ENCODE measurements at regions not wholly inside any gene's neighbourhood (a gene's known extent, or its start where the extent isn't known, plus 50 kb on each side); places are given as distances from the start of the nearest gene placed in this dataset.

DNA sequence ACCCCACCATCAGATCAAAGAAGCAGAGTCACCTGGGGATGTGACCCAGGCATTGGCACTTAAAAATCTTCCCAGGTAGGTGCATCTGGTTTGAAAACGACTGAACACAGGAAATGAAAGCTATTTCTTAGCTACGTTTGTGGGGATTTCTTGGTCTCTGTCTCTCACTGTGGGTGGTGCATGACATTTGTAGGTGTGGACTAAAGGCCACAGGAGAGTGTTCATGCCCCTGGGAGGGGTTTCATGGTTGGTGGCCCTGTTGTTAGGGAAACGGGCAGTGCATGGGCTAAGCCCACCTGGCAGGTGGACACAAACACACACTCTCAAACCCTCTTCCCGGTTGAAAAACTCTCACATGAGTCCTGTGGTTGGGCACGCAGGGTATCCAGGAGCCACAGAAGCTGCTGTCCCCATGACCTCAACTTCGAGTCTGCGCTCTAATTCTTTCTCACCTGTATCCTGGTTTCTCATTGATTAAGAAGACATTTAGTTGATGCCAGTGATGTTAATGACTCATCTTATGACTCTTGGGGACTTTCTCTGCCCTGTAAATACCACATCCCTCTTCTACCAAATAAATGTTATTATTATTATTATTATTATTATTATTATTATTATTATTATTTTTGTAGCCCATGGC lies 119.4 kb downstream of the MRPS6 start:
- DNase-seq (ENCODE audit: low read depth in 3 of 3, low spot score in 2 of 3): no peak

DNA sequence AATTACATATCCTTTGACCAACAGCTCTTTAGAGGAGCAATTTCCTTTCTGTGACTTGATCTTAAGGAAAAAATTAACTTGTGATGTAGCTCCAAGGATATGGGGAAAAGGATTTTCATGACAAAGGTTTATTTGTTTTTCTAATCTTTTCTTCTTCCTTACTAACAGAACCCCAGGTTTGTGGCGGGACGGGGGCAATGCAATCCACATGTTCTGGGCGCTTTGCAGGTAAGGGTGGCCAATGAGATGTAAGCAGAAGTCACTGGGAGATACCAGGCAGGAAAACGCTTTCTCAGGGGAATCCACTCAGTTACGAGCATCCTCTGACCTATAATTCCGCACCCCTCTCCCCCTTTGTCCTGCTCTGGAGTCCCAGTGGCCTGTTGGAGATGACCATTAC lies 122.0 kb downstream of the MRPS6 start:
- no peak for DNase-seq (ENCODE audit: low read depth in 3 of 3, low spot score in 2 of 3)

DNA sequence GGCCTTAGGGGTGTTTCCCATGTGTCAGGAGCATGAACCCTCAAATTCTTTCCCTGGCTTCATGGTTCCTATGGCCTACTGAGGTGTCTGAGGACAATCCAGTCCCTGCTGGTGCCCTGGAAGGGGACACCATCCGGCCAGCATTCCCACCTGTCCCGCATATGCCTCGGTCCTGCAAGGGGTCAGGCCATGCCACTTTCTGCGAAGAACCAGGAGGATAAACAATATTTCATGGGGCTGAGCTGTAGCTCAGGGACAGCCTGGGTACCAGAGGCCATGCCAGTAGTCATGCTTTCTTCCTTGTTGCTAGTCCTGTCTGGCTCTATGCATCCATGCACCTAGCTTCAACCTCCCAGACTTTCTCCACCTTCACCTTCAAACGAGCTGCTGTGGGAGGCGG lies 123.6 kb downstream of the MRPS6 start:
- DNase-seq (ENCODE audit: low read depth in 3 of 3, low spot score in 2 of 3): no peak

DNA sequence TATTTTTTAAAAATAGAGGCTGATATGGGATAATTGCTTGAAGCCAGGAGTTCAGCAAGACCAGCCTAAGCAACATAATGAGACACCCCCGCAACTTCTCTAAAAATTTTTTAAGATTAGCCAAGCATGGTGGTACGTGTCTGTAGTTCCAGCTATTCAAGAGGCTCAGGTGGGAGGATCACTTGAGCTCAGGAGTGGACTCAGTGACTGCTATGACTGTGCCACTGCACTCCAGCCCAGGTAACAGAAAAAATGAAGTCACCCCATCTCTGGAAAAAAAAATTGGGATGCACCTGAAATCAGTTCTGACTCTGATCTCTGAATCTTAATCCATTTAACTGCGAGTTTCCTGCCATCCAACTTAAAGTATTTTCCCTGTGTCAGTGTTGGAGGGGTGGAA lies 124.2 kb downstream of the MRPS6 start:
- no peak for DNase-seq (ENCODE audit: low read depth in 3 of 3, low spot score in 2 of 3)

DNA sequence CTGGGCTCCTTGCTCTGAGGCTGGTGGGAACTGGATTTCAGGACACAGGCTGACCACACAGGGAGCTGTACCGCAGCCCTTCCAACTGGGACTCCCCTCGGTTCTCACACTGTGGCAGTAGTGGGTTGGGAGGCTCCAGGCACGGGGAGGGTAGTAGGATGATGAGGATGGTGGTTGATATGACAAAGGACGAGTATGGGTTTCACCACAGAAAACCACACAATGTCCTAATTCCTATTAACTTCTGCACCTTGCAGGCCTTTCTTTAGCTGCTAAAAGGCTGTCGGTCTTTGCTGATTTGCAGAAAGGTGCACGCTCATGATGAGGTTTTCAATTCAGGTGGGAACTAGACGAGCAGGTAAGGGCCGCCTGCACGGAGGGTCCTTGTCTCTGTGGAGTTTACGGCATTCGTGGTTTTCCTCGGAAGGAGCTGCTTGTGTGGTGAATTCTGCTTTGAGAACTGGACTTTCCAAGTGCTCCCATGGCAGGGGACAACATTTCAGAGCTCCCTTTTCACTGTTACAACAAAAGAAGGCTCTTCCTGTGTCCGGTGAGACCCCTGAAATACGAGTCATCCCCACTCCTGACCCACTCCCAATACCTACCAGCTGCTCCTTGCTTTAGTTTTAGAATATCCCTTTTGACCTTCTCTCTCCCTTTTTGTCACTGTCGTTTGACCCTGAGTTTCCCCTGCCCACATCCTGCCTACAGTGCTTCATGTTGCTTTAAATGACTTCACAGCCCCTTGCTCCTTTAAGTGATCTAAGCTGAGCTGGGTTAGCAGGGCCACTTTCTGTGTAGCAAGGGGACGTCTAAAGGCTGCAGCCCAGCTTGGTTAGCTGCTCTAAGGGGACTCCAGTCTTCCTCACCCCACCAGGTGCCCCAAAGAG lies 125.1 kb downstream of the MRPS6 start:
- DNase-seq (ENCODE audit: low read depth in 3 of 3, low spot score in 2 of 3): no peak

DNA sequence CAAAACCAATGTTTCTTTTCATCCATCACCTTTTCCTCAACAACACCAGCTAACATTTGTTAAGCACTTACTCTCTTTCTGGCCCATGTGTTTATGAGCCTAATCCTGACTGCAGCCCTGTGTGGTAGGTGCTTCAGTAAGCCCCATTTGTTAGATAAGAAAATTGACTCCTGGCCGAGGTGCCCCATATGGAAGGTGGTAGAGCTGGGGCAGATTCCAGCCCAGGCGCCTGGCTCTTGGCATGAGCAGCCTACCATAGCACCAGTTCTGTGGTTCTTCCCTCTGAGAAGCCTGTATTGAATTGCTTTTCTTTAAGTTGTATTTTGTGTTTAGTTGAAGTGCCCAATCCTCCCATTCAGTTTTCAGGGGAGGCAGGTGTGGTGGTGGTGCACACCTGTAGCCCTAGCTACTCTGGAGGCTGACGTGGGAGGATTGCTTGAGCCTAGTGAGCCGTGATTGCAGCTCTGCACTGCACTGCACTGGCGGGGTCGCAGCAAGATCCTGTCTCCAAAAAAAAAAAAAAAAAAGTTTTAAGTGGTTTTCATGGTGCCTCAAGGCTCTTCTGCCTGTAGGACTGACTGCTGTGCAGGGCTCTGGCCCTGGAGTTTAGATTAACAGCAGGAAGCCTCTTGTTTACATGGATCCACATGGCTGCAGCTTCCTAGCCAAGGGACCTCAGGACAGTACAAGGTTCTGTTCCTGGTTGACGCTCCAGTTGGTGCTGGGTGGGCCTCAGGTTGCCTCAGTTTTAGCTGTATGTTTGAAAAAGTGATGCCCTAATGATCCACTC lies 125.9 kb downstream of the MRPS6 start:
- DNase-seq (ENCODE audit: low read depth in 3 of 3, low spot score in 2 of 3): no peak

DNA sequence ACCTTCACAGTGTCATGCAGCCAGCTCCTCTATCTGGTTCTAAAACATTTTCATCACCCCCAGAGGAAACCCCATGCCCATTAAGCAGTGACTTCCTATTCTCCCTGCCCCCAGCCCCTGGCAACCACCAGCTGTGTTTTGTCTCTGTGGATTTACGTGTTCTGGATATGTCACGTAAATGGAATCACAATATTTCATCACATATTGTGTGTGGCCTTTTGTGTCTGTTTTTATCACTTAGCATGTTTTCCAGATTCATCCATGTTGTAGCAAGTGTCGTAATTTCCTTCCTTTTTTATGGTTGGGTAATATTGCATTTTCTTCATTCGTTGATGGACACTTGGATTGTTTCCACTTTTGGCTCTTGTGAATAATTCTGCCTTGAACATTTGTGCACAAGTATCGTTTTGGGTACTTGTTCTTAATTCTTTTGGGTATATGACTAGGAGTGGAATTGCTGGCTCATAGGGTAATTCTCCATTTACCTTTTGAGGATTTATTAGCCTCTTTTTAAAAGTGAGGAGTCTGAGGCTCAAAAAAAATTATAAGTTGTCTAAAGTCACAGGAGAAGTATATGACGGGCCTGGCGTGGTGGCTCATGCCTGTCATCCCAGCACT lies 127.0 kb downstream of the MRPS6 start:
- DNase-seq (ENCODE audit: low read depth in 3 of 3, low spot score in 2 of 3): no peak

DNA sequence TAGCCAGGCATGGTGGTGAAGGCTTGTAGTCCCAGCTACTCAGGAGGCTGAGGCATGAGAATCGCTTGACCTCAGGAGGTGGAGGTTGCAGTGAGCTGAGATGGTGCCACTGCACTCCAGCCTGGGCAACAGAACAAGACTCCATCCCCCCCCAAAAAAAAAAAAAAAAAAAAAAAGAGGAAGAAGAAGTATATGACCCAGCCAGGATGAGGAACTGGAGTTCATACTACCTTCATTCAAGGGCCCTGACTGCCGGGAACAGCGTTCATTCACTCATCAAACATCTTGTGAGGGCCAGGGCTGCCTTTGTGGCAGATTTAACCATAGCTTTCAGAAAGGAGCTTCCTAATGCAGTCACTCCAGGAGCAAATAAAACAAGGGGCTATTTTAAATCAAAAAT lies 127.6 kb downstream of the MRPS6 start:
- no peak for DNase-seq (ENCODE audit: low read depth in 3 of 3, low spot score in 2 of 3)

DNA sequence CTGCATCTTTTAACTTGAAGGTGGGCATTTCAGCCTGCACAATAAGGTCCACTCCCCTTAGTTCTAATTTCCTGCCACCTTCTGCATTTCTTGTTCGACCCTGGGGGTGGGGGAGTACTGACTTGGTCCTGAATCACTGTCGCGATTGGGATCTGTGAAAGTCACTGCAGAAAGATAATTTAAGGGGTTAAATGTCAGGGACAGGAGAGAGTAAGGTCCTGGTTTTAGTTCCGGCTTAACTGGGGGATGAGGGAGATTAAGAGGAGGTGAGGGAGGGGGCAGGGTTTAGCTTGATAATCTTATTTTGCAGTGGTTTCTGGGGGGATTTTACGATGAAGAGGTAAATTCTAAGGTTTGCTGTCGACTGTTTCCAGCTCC lies 128.1 kb downstream of the MRPS6 start:
- DNase-seq (ENCODE audit: low read depth in 3 of 3, low spot score in 2 of 3): peak in 1 of 3 donors; percentile 8

DNA sequence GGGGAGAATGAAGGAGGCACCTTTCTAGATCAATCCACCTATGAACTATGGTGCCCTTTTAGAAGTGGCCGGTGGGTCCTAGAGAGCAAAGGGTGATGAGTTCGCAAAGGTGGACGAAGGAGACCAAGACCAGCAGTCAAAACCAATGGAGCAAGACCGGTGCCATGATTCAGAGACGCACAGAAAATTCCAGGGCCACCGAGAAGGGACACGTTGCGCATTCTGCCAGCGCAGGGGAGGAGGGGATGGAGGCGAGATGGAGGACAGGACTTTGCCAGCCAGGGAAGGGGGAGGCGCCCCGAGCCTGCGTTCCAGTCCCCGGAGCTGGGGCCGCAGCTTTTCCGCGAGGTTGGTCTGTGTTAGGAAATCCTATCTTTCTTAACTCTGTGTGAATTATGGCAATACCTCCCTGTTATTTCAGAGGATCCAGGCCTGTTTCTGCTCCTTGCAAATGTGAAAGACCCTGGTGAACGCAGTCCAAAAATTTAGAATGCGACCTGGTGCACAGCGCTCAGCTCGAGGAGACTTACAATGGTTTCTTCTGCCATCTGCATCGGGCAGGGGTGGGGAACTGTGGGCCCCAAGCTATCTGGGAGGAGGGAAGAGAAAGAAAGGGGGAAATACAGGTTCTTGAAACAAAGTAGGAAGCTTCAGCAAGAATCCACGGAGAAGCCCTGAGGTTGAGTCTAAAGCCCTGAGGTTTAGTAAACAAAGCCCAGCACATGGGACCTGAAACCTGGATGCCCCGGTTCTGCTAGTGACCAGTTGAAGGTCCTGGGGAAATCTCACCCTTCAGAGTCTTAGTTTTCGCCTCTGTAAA lies 129.4 kb downstream of the MRPS6 start:
- peak; percentile 52 to 67 (median 55) for DNase-seq (ENCODE audit: low read depth in 3 of 3, low spot score in 2 of 3)

DNA sequence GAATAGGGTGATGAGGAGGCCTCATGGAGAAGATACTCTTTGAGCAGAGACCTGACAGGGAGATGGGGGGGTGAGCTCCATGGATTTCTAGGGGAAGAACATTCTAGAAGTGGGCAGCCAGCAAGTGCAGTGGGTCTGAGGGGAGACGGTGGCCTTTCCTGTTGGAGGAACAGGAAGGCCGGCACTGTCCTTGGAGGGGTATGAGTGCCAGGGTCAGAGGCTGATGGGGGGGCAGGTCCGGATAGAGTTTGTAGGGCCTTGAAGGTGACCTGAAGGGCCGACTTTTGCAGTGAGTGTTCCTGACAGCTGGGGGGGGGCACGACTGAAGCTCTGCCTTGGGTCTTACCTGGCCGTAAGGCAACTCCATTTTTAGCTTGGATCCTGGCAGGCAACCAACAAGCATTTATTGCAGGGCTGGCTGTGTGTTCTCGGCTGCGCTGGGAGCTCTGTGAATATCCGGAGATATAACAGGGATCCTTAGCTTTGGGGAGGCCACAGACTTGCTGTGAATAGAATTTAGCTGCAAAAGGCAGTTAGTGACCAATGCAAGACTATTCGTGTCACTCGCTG lies 130.6 kb downstream of the MRPS6 start:
- no peak for DNase-seq (ENCODE audit: low read depth in 3 of 3, low spot score in 2 of 3)

DNA sequence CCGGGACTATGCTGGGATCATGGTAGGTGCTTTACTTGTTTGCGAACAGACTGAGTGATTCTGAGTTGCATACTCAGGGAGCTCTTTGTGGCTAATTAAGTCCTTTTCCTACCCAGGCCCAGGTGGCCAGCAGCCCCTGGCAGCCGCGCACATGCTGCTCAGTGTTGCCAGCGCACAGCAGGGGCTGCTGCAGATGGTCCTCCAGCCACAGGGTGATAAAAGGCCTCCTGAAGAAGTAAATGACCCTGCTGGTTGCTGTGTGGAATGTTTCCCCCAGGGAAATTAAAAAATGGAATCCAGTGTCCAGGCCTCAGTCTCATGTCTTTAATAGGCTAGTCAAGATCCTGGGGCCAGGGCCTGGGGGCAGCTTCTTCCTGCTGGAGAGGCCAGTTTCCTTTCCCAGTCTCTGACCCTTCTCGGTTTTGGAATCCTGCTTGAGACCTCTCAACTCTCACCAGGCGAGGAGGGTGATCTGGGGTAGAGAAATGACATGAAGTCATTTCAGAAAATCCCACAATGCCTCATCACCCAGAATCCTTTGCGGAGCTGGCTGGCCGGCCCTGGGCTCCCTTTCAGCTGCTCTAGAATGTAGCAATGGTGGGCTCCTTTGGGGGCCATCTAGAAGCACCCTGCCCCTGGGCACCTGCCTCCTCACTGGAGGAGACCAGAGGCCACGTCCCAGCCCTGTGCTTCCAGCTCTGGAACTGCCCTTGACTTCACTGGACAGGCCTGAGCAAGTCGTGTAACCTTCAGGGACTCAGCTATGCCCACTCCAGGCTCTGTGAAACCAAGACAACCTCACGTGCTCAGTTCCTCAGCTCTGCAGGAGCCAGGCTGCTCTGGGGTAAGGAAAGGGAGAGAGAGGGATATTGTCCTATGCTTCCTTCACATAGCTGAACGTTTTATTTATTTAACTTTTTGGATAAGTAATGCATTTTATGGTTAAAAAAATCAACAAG lies 131.4 kb downstream of the MRPS6 start:
- DNase-seq (ENCODE audit: low read depth in 3 of 3, low spot score in 2 of 3): no peak

DNA sequence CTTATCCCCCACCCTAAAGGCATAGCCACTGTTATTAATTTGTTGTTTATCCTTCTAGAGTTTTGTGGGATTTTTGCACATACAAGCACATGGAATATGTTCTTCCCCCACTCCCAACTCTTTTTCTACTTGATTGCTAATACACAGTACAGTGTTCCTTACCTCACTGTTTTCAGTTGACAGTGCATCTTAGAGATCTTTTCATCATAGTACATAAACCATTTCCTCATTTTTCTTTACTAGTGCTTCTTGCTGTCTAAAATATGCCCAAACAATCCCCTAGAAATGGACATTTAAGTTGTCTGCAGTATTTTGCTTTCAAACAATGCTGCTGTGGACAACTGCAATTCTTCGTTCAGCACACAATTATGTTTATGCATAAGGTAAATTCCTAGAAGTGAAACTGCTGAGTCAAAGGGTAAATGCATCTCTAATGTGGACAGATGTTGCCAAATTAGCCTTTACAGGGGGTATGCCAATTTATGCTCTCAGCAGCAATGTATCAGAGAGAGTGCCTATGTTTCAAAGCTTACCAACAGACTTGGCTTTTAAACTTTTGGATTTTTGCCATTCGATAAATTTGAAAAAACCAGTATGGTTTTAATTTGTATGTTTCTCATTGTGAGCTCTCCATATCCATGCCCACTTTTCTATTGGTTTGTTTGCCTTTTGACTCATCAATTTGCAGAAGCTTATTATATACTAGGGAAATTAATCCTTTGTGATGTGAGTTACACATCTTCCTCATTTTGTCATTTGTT lies 132.6 kb downstream of the MRPS6 start:
- DNase-seq (ENCODE audit: low read depth in 3 of 3, low spot score in 2 of 3): no peak

DNA sequence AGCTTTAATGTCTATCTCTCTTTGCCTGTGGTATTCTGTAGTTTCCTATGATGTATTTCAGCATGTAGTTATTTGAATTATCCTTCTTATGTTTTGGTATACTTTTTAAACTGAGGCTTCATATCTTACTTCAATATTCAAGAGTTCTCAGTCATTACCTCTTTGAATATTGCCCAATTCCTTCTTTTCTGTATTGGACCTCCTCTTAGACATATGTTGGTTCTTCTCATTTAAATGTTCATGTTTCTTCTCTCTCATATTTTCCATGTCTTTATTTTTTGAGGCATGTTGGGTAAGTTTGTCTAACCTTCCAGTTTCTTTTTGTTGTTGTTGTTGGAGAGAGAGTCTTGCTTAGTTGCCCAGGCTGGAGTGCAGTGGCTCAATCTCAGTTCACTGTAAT lies 140.6 kb downstream of the MRPS6 start:
- no peak for DNase-seq (ENCODE audit: low read depth in 3 of 3, low spot score in 2 of 3)

DNA sequence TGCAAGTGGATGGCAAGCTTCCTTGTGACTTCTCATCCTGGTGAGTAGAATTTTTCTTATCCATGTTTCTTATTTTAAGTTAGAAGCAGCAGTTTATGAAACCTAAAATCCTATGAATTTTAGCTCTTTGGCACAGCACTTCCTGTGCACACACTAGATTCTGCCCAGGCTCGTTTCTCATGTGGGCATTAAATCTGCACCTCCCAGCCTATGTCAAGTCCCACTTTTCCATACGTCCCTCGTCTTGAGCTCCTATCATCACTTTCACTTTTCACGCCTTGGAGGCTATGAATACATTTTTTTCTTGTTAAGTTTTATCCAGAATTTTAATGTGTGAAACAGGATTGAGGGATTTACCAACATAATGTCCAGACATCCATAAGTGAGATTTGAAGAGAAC lies 142.1 kb downstream of the MRPS6 start:
- DNase-seq (ENCODE audit: low read depth in 3 of 3, low spot score in 2 of 3): no peak

DNA sequence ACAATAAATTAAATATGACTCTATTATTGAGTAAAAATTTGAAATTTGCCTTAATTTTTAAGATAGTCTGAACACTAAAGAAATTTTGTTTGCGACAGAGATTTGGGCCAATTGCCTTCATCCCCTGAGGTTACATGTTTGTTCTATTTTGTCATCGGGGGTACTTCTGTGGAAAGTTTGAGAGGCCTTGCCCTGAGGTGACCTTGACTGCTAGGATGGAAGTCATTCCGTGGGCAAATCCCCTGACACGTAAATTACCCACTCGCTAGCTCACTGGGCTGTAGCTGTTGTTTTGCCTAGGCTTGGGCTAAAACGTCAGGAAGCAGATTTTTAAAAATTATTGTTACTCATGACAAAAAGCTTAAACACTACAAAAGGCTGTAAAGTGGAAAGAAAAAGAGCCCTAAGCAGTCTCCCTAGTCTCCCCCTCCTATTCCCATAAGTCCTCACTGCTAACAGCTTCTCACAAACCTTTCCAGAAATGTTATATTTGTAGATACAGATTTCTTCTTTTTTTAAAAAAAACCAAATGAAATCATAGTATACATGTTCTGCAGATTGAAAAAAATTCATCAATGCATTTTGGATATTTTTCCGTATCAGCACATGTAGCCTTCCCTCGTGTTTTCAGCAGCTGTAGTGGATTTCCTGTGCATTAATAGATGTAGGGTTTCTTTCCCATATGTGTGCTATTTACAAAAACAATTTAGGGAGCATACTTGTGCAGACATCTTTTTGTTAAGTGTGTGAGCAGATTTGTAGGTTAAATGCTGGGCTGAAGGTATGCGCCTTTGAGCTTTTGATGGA lies 142.7 kb downstream of the MRPS6 start:
- no peak for DNase-seq (ENCODE audit: low read depth in 3 of 3, low spot score in 2 of 3)

DNA sequence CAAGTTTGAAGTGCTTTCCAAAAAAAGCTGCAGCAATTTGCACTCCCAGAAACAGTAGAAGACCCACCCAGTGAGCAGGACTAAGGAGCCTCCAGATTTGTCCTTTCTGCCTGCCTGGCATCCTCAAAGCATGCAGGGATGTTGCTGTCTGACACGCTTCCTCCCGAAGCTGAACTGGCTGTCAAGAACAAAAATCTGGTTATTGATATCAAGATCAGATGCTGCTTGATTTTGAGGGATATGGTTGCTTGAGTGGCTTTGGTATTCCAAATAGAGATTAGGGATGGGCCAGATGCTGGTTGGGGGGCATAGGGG lies 143.3 kb downstream of the MRPS6 start:
- no peak for DNase-seq (ENCODE audit: low read depth in 3 of 3, low spot score in 2 of 3)

Data from right renal cortex interstitium (tissue), 3 donors.